H1 (cell line): ENCODE measurements at regions not wholly inside any gene's neighbourhood (a gene's known extent, or its start where the extent isn't known, plus 50 kb on each side); places are given as distances from the start of the nearest gene placed in this dataset.
"Not testable (repeated sequence)": the region's sequence is repeated elsewhere in the genome, so short reads cannot be mapped to it uniquely, and the experiment has no call there.

Experiments used
- CTCF ChIA-PET: fragments of 300-600 bp; sonication (Branson Sonifier 250); formaldehyde crosslinking; loops from one replicate; lab custom pipeline; 2021; ENCODE audit not compliant: partially characterized antibody; lab: Charles Lee
- POLR2A ChIA-PET: fragments of 300-600 bp; sonication (Branson Sonifier 250); formaldehyde crosslinking; loops from one replicate; lab custom pipeline; 2021; ENCODE audit warnings: inconsistent platforms; ENCODE audit not compliant: partially characterized antibody; lab: Charles Lee
- DNase-seq, 2 experiments: peaks; one replicate each; pipeline versions ENCODE4 v3.0.0 to v3.0.0-alpha.2; 2010 to 2022; ENCODE audit warnings: low spot score in 2 of 2, low read depth in 1 of 2, mixed read lengths in 1 of 2
- FAIRE-seq: peaks from 2 replicates; lab custom pipeline; 2011; peaks lifted over from hg19 to GRCh38; lab: Jason Lieb, UNC
- H2AFZ ChIP-seq: 2 replicates; pipeline ENCODE4 v1.8.1; 2012; ENCODE audit warnings: low read length, inconsistent platforms
- H2AK5ac ChIP-seq: 2 replicates; pipeline ENCODE4 v1.6.1; 2013; ENCODE audit warnings: low read depth, low read length
- H2BK120ac ChIP-seq: replicated peaks from 2 replicates; pipeline ENCODE3; 2013; ENCODE audit warnings: low read depth, low read length, inconsistent platforms
- H2BK12ac ChIP-seq: 2 replicates; pipeline ENCODE4 v1.6.1; 2013; ENCODE audit warnings: low read depth, low read length
- H2BK15ac ChIP-seq: 2 replicates; pipeline ENCODE4 v1.6.1; 2013; ENCODE audit warnings: low read length
- H2BK20ac ChIP-seq: 2 replicates; pipeline ENCODE4 v1.6.1; 2013; ENCODE audit warnings: low read length
- H2BK5ac ChIP-seq: 2 replicates; pipeline ENCODE4 v1.6.1; 2013; ENCODE audit warnings: low read depth, low read length
- H3K14ac ChIP-seq: 2 replicates; pipeline ENCODE4 v1.6.1; 2013; ENCODE audit warnings: inconsistent platforms; ENCODE audit not compliant: insufficient read length
- H3K18ac ChIP-seq: 2 replicates; pipeline ENCODE4 v1.6.1; 2013; ENCODE audit warnings: low read length; ENCODE audit errors: extremely low read depth
- H3K23ac ChIP-seq: 2 replicates; pipeline ENCODE4 v1.6.1; 2013; ENCODE audit warnings: inconsistent platforms; ENCODE audit not compliant: insufficient read length
- H3K23me2 ChIP-seq: 2 replicates; pipeline ENCODE4 v1.6.1; 2013; ENCODE audit warnings: low read depth, low read length
- H3K27ac ChIP-seq: 2 replicates; pipeline ENCODE4 v1.6.1; 2011; ENCODE audit warnings: low read depth, low read length, inconsistent platforms
- H3K27me3 ChIP-seq, 4 experiments: replicated peaks in 1 of 4; 1 replicate in 1 of 4; 2 replicates in 3 of 4; pipeline versions ENCODE4 v1.6.1 to v1.8.1; 2011 to 2013; ENCODE audit warnings: low read length in 3 of 4, mild to moderate bottlenecking in 3 of 4, inconsistent platforms in 2 of 4, mixed read lengths in 2 of 4, moderate library complexity in 1 of 4; ENCODE audit not compliant: control insufficient read depth in 3 of 4, insufficient read depth in 3 of 4; ENCODE audit errors: extremely low read depth in 1 of 4
- H3K36me3 ChIP-seq, 4 experiments: 2 replicates each; pipeline versions ENCODE4 v1.6.1 to v1.8.1; 2011 to 2013; ENCODE audit warnings: mild to moderate bottlenecking in 4 of 4, low read length in 3 of 4, moderate library complexity in 2 of 4, control low read depth in 1 of 4, inconsistent platforms in 1 of 4; ENCODE audit not compliant: insufficient read depth in 4 of 4, control insufficient read depth in 2 of 4
- H3K4ac ChIP-seq: replicated peaks from 2 replicates; pipeline ENCODE3; 2013; ENCODE audit warnings: low read length, low read depth, mixed read lengths, inconsistent platforms; ENCODE audit not compliant: insufficient read length
- H3K4me1 ChIP-seq, 4 experiments: replicated peaks in 1 of 4; 1 replicate in 1 of 4; 2 replicates in 3 of 4; pipeline versions ENCODE4 v1.6.1 to v1.8.1; 2011 to 2013; ENCODE audit warnings: low read length in 3 of 4, inconsistent platforms in 2 of 4, mixed read lengths in 1 of 4; ENCODE audit not compliant: insufficient read depth in 4 of 4, control insufficient read depth in 3 of 4
- H3K4me2 ChIP-seq, 2 experiments: 2 replicates each; pipeline versions ENCODE4 v1.6.1 to v1.8.1; 2011 to 2013; ENCODE audit warnings: low read depth in 2 of 2, low read length in 2 of 2, control low read depth in 1 of 2, inconsistent platforms in 1 of 2, mild to moderate bottlenecking in 1 of 2; ENCODE audit not compliant: insufficient read depth in 1 of 2
- H3K4me3 ChIP-seq, 4 experiments: fragments of 200-600, 300-600 bp in 1 of 4; sonication (generic), shearing (Covaris generic), sonication (Bioruptor Twin) in 1 of 4; 2 replicates each; pipeline versions ENCODE4 v1.5.1 to v1.8.1; 2011 to 2016; ENCODE audit warnings: low read length in 4 of 4, low read depth in 3 of 4, control low read depth in 2 of 4, inconsistent platforms in 2 of 4, mild to moderate bottlenecking in 2 of 4, mixed read lengths in 1 of 4, moderate library complexity in 1 of 4; ENCODE audit not compliant: insufficient read depth in 2 of 4; ENCODE audit errors: extremely low read depth in 1 of 4
- H3K56ac ChIP-seq: replicated peaks from 2 replicates; pipeline ENCODE3; 2013; ENCODE audit warnings: low read depth, mild to moderate bottlenecking, mixed read lengths, low read length, inconsistent platforms; ENCODE audit not compliant: insufficient read length
- H3K79me1 ChIP-seq: 2 replicates; pipeline ENCODE4 v1.6.1; 2013; ENCODE audit warnings: low read depth, low read length, control low read depth
- H3K79me2 ChIP-seq, 2 experiments: 2 replicates each; pipeline versions ENCODE4 v1.6.1 to v1.8.1; 2012 to 2013; ENCODE audit warnings: low read length in 2 of 2, mild to moderate bottlenecking in 2 of 2, inconsistent platforms in 1 of 2; ENCODE audit not compliant: insufficient read depth in 2 of 2, control insufficient read depth in 1 of 2
- H3K9ac ChIP-seq, 4 experiments: replicated peaks in 1 of 4; 1 replicate in 1 of 4; 2 replicates in 3 of 4; pipeline versions ENCODE4 v1.6.1 to v1.8.1; 2011 to 2013; ENCODE audit warnings: low read depth in 3 of 4, low read length in 3 of 4, control low read depth in 2 of 4, mild to moderate bottlenecking in 2 of 4, moderate library complexity in 2 of 4, inconsistent platforms in 1 of 4; ENCODE audit errors: extremely low read depth in 1 of 4
- H3K9me3 ChIP-seq, 2 experiments: 2 replicates each; pipeline versions ENCODE4 v1.6.1 to v1.8.1; 2012 to 2013; ENCODE audit warnings: mild to moderate bottlenecking in 2 of 2, moderate library complexity in 2 of 2, control low read depth in 1 of 2, inconsistent platforms in 1 of 2, low read depth in 1 of 2, low read length in 1 of 2, mixed read lengths in 1 of 2; ENCODE audit not compliant: insufficient read depth in 2 of 2
- H4K20me1 ChIP-seq, 2 experiments: replicated peaks in 1 of 2; 2 replicates each; pipeline versions ENCODE3 to v1.8.1; 2011 to 2013; ENCODE audit warnings: inconsistent platforms in 2 of 2, low read length in 2 of 2, mild to moderate bottlenecking in 1 of 2; ENCODE audit not compliant: insufficient read depth in 2 of 2, control insufficient read depth in 1 of 2
- H4K5ac ChIP-seq: 2 replicates; pipeline ENCODE4 v1.6.1; 2013; ENCODE audit warnings: low read length, low read depth, mixed read lengths, inconsistent platforms; ENCODE audit not compliant: insufficient read length
- H4K8ac ChIP-seq: 2 replicates; pipeline ENCODE4 v1.8.0; 2013; ENCODE audit warnings: mild to moderate bottlenecking, moderate library complexity, low read length, inconsistent platforms; ENCODE audit not compliant: insufficient read depth; ENCODE audit errors: extremely low read depth
- H4K91ac ChIP-seq: replicated peaks from 2 replicates; pipeline ENCODE3; 2013; ENCODE audit warnings: low read length, mixed read lengths, inconsistent platforms; ENCODE audit not compliant: insufficient read length
- WGBS, 2 experiments: shearing (Covaris generic) in 1 of 2; methylation state at CpG; one replicate each; pipeline versions ENCODE4 v1.1.6 to v1.1.7; 2013 to 2015; ENCODE audit warnings: low lambda C conversion rate in 2 of 2, mixed read lengths in 2 of 2, inconsistent platforms in 1 of 2, low coverage in 1 of 2, missing lambda C conversion rate in 1 of 2; ENCODE audit not compliant: insufficient replicate concordance in 2 of 2, insufficient coverage in 1 of 2, insufficient read length in 1 of 2; ENCODE audit errors: extremely low coverage in 1 of 2, missing lambda C conversion rate in 1 of 2; 5-methylcytosine and 5-hydroxymethylcytosine counted together

DNA sequence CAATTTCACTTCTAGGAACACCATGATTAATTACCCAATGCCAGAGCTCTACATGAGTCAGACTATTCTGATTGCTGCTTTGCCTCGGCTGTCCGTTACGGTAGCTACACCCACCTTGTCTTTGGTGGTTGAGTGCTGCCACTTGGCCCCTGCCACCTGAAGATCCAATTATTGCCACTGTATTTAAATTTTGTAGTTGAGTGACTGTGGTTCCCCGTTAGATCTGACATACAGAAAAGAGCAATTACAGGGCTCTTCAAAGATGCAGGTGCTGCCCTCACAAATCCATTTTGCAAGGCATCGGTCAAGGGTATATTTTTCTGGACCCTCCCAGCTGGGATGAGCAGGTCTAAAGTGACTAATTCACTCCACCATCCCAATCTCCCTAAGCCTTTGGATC, 383.5 kb upstream of the RUNX1 start:
- not testable (repeated sequence) for FAIRE-seq, DNase-seq

More for the DNA sequence above, 383.5 kb upstream of the RUNX1 start:
- 79% methylated on average over 5 of the region's 5 CpGs; no CpG with 5 or more reads in 1 of the 2 experiments for WGBS, 2 experiments
- H2BK15ac ChIP-seq, H4K20me1 ChIP-seq, H3K4me2 ChIP-seq, H2BK12ac ChIP-seq, H3K27me3 ChIP-seq, H2AK5ac ChIP-seq, H3K4me3 ChIP-seq, H3K18ac ChIP-seq, H3K79me1 ChIP-seq, H3K27ac ChIP-seq, H3K4me1 ChIP-seq, H3K36me3 ChIP-seq, H3K23ac ChIP-seq, H3K9ac ChIP-seq, H2BK20ac ChIP-seq, POLR2A ChIA-PET, H2AFZ ChIP-seq, H4K8ac ChIP-seq, H2BK5ac ChIP-seq, H4K91ac ChIP-seq, H4K5ac ChIP-seq, H3K4ac ChIP-seq, H3K14ac ChIP-seq, H3K23me2 ChIP-seq, H3K56ac ChIP-seq, H3K79me2 ChIP-seq, H2BK120ac ChIP-seq: not testable (repeated sequence)
- peaks cover 11 to 14% of the 10 kb centered on the region in 2 experiments for H3K9me3 ChIP-seq
- CTCF ChIA-PET, result interaction anchor here (1.7 to 2.6 kb wide), 2 partner anchors 10 to 88 kb away, joined by 3 to 9 read pairs; no protein-coding TSS in a partner anchor
